ENCODE measurements at regions not wholly inside any gene's neighbourhood (a gene's known extent, or its start where the extent isn't known, plus 50 kb on each side); places are given as distances from the start of the nearest gene placed in this dataset.

- DNase-seq, result no peak
These were observed 106.0 kb upstream of the ZNF32 start for GRCh38 chr10:43754569-43755260.

- no peak for DNase-seq
These were observed 104.8 kb upstream of the ZNF32 start for GRCh38 chr10:43753397-43754061.

- no peak for DNase-seq
These were observed 104.0 kb upstream of the ZNF32 start for GRCh38 chr10:43752682-43753081.

- DNase-seq, result no peak
These were observed 103.0 kb upstream of the ZNF32 start for GRCh38 chr10:43751646-43752045.

GRCh38 chr10:43749940-43750552, 101.4 kb upstream of the ZNF32 start:
- DNase-seq, result no peak

GRCh38 chr10:43749145-43749576, 100.5 kb upstream of the ZNF32 start:
- no peak for DNase-seq

GRCh38 chr10:43748560-43748959, 99.9 kb upstream of the ZNF32 start:
- no peak for DNase-seq

GRCh38 chr10:43746906-43747305, 98.2 kb upstream of the ZNF32 start:
- no peak for DNase-seq

GRCh38 chr10:43739161-43739560, 90.5 kb upstream of the ZNF32 start:
- no peak for DNase-seq

GRCh38 chr10:43737003-43737402, 88.3 kb upstream of the ZNF32 start:
- DNase-seq, result no peak

GRCh38 chr10:43735907-43736306, 87.2 kb upstream of the ZNF32 start:
- DNase-seq, result no peak

GRCh38 chr10:43734716-43735115, 86.0 kb upstream of the ZNF32 start:
- no peak for DNase-seq

- DNase-seq, result no peak
These were observed 82.8 kb upstream of the ZNF32 start for GRCh38 chr10:43731486-43731885.

- no peak for DNase-seq
These were observed 79.7 kb upstream of the ZNF32 start for GRCh38 chr10:43728425-43728824.

GRCh38 chr10:43727935-43728334, 79.3 kb upstream of the ZNF32 start:
- DNase-seq, result no peak

GRCh38 chr10:43715334-43715733, 66.7 kb upstream of the ZNF32 start:
- no peak for DNase-seq

- DNase-seq, result no peak
These were observed 64.3 kb upstream of the ZNF32 start for GRCh38 chr10:43712821-43713584.

GRCh38 chr10:43710772-43711471, 62.2 kb upstream of the ZNF32 start:
- no peak for DNase-seq

GRCh38 chr10:43708262-43708661, 59.6 kb upstream of the ZNF32 start:
- DNase-seq, result no peak

- DNase-seq, result no peak
These were observed 59.1 kb upstream of the ZNF32 start for GRCh38 chr10:43707770-43708169.

GRCh38 chr10:43706166-43706565, 57.5 kb upstream of the ZNF32 start:
- no peak for DNase-seq

- DNase-seq, result no peak
These were observed 54.6 kb upstream of the ZNF32 start for GRCh38 chr10:43703286-43703685.

GRCh38 chr10:43702936-43703281, 54.2 kb upstream of the ZNF32 start:
- no peak for DNase-seq

Data from inflammatory macrophage treated with lipopolysaccharide for 4 hours (primary cell).